ENCODE measurements at regions not wholly inside any gene's neighbourhood (a gene's known extent, or its start where the extent isn't known, plus 50 kb on each side); places are given as distances from the start of the nearest gene placed in this dataset.

GRCh38 chr15:60077581-60078359 lies 73.7 kb downstream of the FOXB1 start:
- no peak for TF ChIP-seq CTCF (IDR thresholded peaks at IDR 0.05)
- TF ChIP-seq POLR2A (IDR thresholded peaks at IDR 0.05), result no peak
